H9 (cell line): ENCODE measurements at regions not wholly inside any gene's neighbourhood (a gene's known extent, or its start where the extent isn't known, plus 50 kb on each side); places are given as distances from the start of the nearest gene placed in this dataset.

Experiments used
- DNase-seq: peaks from one replicate; pipeline ENCODE4 v3.0.0-alpha.2; 2017
- H2AFZ ChIP-seq: one replicate; pipeline ENCODE4 v1.6.1; 2013; ENCODE audit warnings: mild to moderate bottlenecking, low read length, control low read depth, moderate library complexity
- H2AK5ac ChIP-seq: 2 replicates; pipeline ENCODE4 v1.6.1; 2013; ENCODE audit warnings: low read length, control low read depth, mixed read lengths; ENCODE audit not compliant: insufficient read length
- H2BK120ac ChIP-seq: one replicate; pipeline ENCODE4 v1.6.1; 2013; ENCODE audit warnings: low read depth, mild to moderate bottlenecking, low read length, control low read depth, inconsistent platforms; ENCODE audit not compliant: poor library complexity, severe bottlenecking
- H2BK12ac ChIP-seq: 2 replicates; pipeline ENCODE4 v1.6.1; 2013; ENCODE audit warnings: low read length, control low read depth, mixed read lengths, low read depth; ENCODE audit not compliant: insufficient read length
- H2BK15ac ChIP-seq: 2 replicates; pipeline ENCODE4 v1.6.1; 2013; ENCODE audit warnings: low read depth, low read length, control low read depth
- H2BK20ac ChIP-seq: one replicate; pipeline ENCODE4 v1.6.1; 2013; ENCODE audit warnings: low read depth, mild to moderate bottlenecking, low read length, control low read depth, inconsistent platforms; ENCODE audit not compliant: poor library complexity, severe bottlenecking
- H2BK5ac ChIP-seq: 2 replicates; pipeline ENCODE4 v1.6.1; 2013; ENCODE audit warnings: low read length, control low read depth, mixed read lengths; ENCODE audit not compliant: insufficient read length
- H3K14ac ChIP-seq: 2 replicates; pipeline ENCODE4 v1.6.1; 2013; ENCODE audit warnings: low read length, control low read depth; ENCODE audit not compliant: insufficient read depth
- H3K18ac ChIP-seq: 2 replicates; pipeline ENCODE4 v1.6.1; 2013; ENCODE audit warnings: low read depth, mild to moderate bottlenecking, mixed read lengths, low read length, control low read depth; ENCODE audit not compliant: insufficient read length
- H3K23ac ChIP-seq: 2 replicates; pipeline ENCODE4 v1.6.1; 2013; ENCODE audit warnings: low read length, control low read depth, mixed read lengths, low read depth; ENCODE audit not compliant: insufficient read length
- H3K23me2 ChIP-seq: 2 replicates; pipeline ENCODE4 v1.6.1; 2013; ENCODE audit warnings: low read depth, mild to moderate bottlenecking, mixed read lengths, low read length, control low read depth; ENCODE audit not compliant: insufficient read length, poor library complexity, severe bottlenecking
- H3K27ac ChIP-seq: 2 replicates; pipeline ENCODE4 v1.5.1; 2013; ENCODE audit warnings: low read length, control low read depth, mixed read lengths, low read depth; ENCODE audit not compliant: insufficient read length
- H3K27me3 ChIP-seq: 2 replicates; pipeline ENCODE4 v1.6.1; 2013; ENCODE audit warnings: low read length, control low read depth, inconsistent platforms; ENCODE audit not compliant: insufficient read depth
- H3K4ac ChIP-seq: 2 replicates; pipeline ENCODE4 v1.6.1; 2013; ENCODE audit warnings: low read depth, mild to moderate bottlenecking, control low read depth, inconsistent platforms, low read length, moderate library complexity
- H3K4me1 ChIP-seq: 2 replicates; pipeline ENCODE4 v1.6.1; 2013; ENCODE audit warnings: low read length, control low read depth, inconsistent platforms; ENCODE audit not compliant: insufficient read depth
- H3K4me2 ChIP-seq: 2 replicates; pipeline ENCODE4 v1.6.1; 2013; ENCODE audit warnings: low read length, control low read depth, mixed read lengths; ENCODE audit not compliant: insufficient read length, insufficient read depth
- H3K56ac ChIP-seq: 2 replicates; pipeline ENCODE4 v1.6.1; 2013; ENCODE audit warnings: low read depth, mild to moderate bottlenecking, mixed read lengths, low read length, control low read depth; ENCODE audit not compliant: insufficient read length
- H3K79me1 ChIP-seq: 2 replicates; pipeline ENCODE4 v1.6.1; 2013; ENCODE audit warnings: low read depth, mild to moderate bottlenecking, moderate library complexity, low read length, control low read depth, inconsistent platforms; ENCODE audit not compliant: insufficient read depth, poor library complexity, severe bottlenecking
- H3K79me2 ChIP-seq: 2 replicates; pipeline ENCODE4 v1.6.1; 2013; ENCODE audit warnings: low read length, control low read depth, inconsistent platforms; ENCODE audit not compliant: insufficient read depth
- H3K9ac ChIP-seq: 2 replicates; pipeline ENCODE4 v1.6.1; 2013; ENCODE audit warnings: low read length, control low read depth, mixed read lengths; ENCODE audit not compliant: insufficient read length; ENCODE audit errors: extremely low read depth
- H3K9me3 ChIP-seq: one replicate; pipeline ENCODE4 v1.6.1; 2013; ENCODE audit warnings: low read depth, low read length, inconsistent platforms; ENCODE audit not compliant: control insufficient read depth
- H3T11ph ChIP-seq: one replicate; pipeline ENCODE4 v1.6.1; 2013; ENCODE audit warnings: mild to moderate bottlenecking, low read length, control low read depth, inconsistent platforms
- H4K20me1 ChIP-seq: one replicate; pipeline ENCODE4 v1.6.1; 2013; ENCODE audit not compliant: control insufficient read depth, insufficient read length, insufficient read depth
- H4K5ac ChIP-seq: 2 replicates; pipeline ENCODE4 v1.6.1; 2013; ENCODE audit warnings: low read depth, mild to moderate bottlenecking, mixed read lengths, low read length, control low read depth; ENCODE audit not compliant: insufficient read length
- H4K8ac ChIP-seq: replicated peaks from 2 replicates; pipeline ENCODE4 v1.6.1; 2013; ENCODE audit warnings: low read length, control low read depth, mixed read lengths, low read depth; ENCODE audit not compliant: insufficient read length
- H4K91ac ChIP-seq: 2 replicates; pipeline ENCODE4 v1.6.1; 2013; ENCODE audit warnings: low read depth, mild to moderate bottlenecking, moderate library complexity, mixed read lengths, low read length, control low read depth; ENCODE audit not compliant: insufficient read length
- H3K27ac Mint-ChIP-seq, 3 experiments: 2 replicates in 2 of 3; 3 replicates in 1 of 3; pipeline ENCODE4 v1.8.0; 2020 to 2021; ENCODE audit warnings: mixed read lengths in 3 of 3, mild to moderate bottlenecking in 1 of 3, moderate library complexity in 1 of 3
- H3K27me3 Mint-ChIP-seq: 2 replicates; pipeline ENCODE4 v1.8.0; 2021; ENCODE audit warnings: low read depth, mild to moderate bottlenecking, moderate library complexity, mixed read lengths
- H3K36me3 Mint-ChIP-seq, 3 experiments: 2 replicates in 2 of 3; 3 replicates in 1 of 3; pipeline ENCODE4 v1.8.0; 2020 to 2021; ENCODE audit warnings: low read depth in 3 of 3, mixed read lengths in 3 of 3; ENCODE audit not compliant: insufficient read depth in 1 of 3
- H3K4me1 Mint-ChIP-seq, 2 experiments: 2 replicates each; pipeline ENCODE4 v1.8.0; 2020; ENCODE audit warnings: mixed read lengths in 2 of 2
- H3K4me3 Mint-ChIP-seq, 2 experiments: 2 replicates in 1 of 2; 3 replicates in 1 of 2; pipeline ENCODE4 v1.8.0; 2020 to 2021; ENCODE audit warnings: mild to moderate bottlenecking in 2 of 2, mixed read lengths in 2 of 2, moderate library complexity in 1 of 2
- H3K9me3 Mint-ChIP-seq, 2 experiments: 2 replicates in 1 of 2; 3 replicates in 1 of 2; pipeline ENCODE4 v1.8.0; 2020; ENCODE audit warnings: mild to moderate bottlenecking in 2 of 2, mixed read lengths in 2 of 2, moderate library complexity in 1 of 2
- WGBS: extraction: QIAGEN DNeasy Blood & Tissue Kit; methylation state at CpG from one replicate; pipeline ENCODE4 v1.1.7; 2013; ENCODE audit warnings: missing lambda C conversion rate, low lambda C conversion rate, mixed read lengths; ENCODE audit not compliant: insufficient read length; ENCODE audit errors: extremely low coverage; 5-methylcytosine and 5-hydroxymethylcytosine counted together
- TF ChIP-seq, protein P1 (sequence below): fragments of 200-600 bp; sonication (generic); conservative IDR thresholded peaks from 3 replicates; pipeline ENCODE4 v1.8.0; 2021; ENCODE audit warnings: antibody characterized with exemption, mild to moderate bottlenecking

GRCh38 chrX:40282946-40283660 lies 185.3 kb upstream of the BCOR start:
- DNase-seq: no peak
- Histone ChIP-seq H3K18ac (no peak overlapping the region), H4K20me1 (no peaks in the 10 kb centered on the region), H3K23me2 (peaks cover 9% of the 10 kb centered on the region), H3K4me2 (no peak overlapping the region), H3K27ac (no peak overlapping the region), H2BK120ac (no peak overlapping the region), H3K56ac (no peak overlapping the region), H2AFZ (no peak overlapping the region), H4K91ac (no peak overlapping the region), H2AK5ac (no peak overlapping the region), H2BK15ac (no peak overlapping the region), H4K8ac (no peak overlapping the region), H2BK12ac (no peak overlapping the region), H3K27me3 (no peaks in the 10 kb centered on the region), H3K4ac (no peak overlapping the region), H3K14ac (no peak overlapping the region), H4K5ac (no peak overlapping the region), H3K23ac (no peak overlapping the region), H2BK5ac (no peak overlapping the region), H3T11ph (no peak overlapping the region), H2BK20ac (no peak overlapping the region), H3K79me1 (no peaks in the 10 kb centered on the region), H3K9ac (no peak overlapping the region), H3K79me2 (no peaks in the 10 kb centered on the region), H3K9me3 (no peaks in the 10 kb centered on the region), H3K4me1 (peaks cover 10% of the 10 kb centered on the region; the same call in 1 of the 2 replicates)
- WGBS: no CpG with 5 or more reads among the region's 10 CpGs
- H3K27ac Mint-ChIP-seq: no peak overlapping the region
- H3K9me3 Mint-ChIP-seq: peaks cover 61 to 73% of the 10 kb centered on the region in 2 experiments
- no peak overlapping the region for H3K4me3 Mint-ChIP-seq
- H3K36me3 Mint-ChIP-seq: peaks cover 8 to 10% (median 9%) of the 10 kb centered on the region in 3 experiments; a peak in 6 of 7 replicates
- TF ChIP-seq, protein P1, sequence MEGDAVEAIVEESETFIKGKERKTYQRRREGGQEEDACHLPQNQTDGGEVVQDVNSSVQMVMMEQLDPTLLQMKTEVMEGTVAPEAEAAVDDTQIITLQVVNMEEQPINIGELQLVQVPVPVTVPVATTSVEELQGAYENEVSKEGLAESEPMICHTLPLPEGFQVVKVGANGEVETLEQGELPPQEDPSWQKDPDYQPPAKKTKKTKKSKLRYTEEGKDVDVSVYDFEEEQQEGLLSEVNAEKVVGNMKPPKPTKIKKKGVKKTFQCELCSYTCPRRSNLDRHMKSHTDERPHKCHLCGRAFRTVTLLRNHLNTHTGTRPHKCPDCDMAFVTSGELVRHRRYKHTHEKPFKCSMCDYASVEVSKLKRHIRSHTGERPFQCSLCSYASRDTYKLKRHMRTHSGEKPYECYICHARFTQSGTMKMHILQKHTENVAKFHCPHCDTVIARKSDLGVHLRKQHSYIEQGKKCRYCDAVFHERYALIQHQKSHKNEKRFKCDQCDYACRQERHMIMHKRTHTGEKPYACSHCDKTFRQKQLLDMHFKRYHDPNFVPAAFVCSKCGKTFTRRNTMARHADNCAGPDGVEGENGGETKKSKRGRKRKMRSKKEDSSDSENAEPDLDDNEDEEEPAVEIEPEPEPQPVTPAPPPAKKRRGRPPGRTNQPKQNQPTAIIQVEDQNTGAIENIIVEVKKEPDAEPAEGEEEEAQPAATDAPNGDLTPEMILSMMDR: no peak
- peaks cover 20 to 28% of the 10 kb centered on the region in 2 experiments for H3K4me1 Mint-ChIP-seq
- no peaks in the 10 kb centered on the region; the same call in none of the 2 replicates for H3K27me3 Mint-ChIP-seq
